ENCODE measurements at regions not wholly inside any gene's neighbourhood (a gene's known extent, or its start where the extent isn't known, plus 50 kb on each side); places are given as distances from the start of the nearest gene placed in this dataset.

GRCh38 chr4:75385106-75385505, 129.1 kb downstream of the RCHY1 start:
- Mint-ChIP-seq H3K27ac (ENCODE audit: unreplicated experiment) (no peak overlapping the region), H3K4me1 (ENCODE audit: unreplicated experiment) (no peaks in the 10 kb centered on the region), H3K27me3 (ENCODE audit: unreplicated experiment) (no peaks in the 10 kb centered on the region)

GRCh38 chr4:75376543-75376942, 137.7 kb downstream of the RCHY1 start:
- Mint-ChIP-seq H3K36me3 (ENCODE audit: low read depth, unreplicated experiment) (peaks cover 4% of the 10 kb centered on the region), H3K27ac (ENCODE audit: unreplicated experiment) (no peak overlapping the region), H3K4me3 (ENCODE audit: unreplicated experiment) (no peak overlapping the region), H3K9me3 (ENCODE audit: unreplicated experiment) (peaks cover 7% of the 10 kb centered on the region), H3K27me3 (ENCODE audit: unreplicated experiment) (no peaks in the 10 kb centered on the region), H3K4me1 (ENCODE audit: unreplicated experiment) (no peaks in the 10 kb centered on the region)
- DNase-seq (ENCODE audit: low spot score): no peak
- no peak for TF ChIP-seq CTCF (IDR thresholded peaks at IDR 0.05; ENCODE audit: unreplicated experiment)

More at GRCh38 chr4:75385106-75385505, 129.1 kb downstream of the RCHY1 start:
- DNase-seq (ENCODE audit: low spot score): no peak
- Mint-ChIP-seq H3K36me3 (ENCODE audit: low read depth, unreplicated experiment) (no peaks in the 10 kb centered on the region), H3K9me3 (ENCODE audit: unreplicated experiment) (no peaks in the 10 kb centered on the region), H3K4me3 (ENCODE audit: unreplicated experiment) (no peak overlapping the region)
- TF ChIP-seq CTCF (IDR thresholded peaks at IDR 0.05; ENCODE audit: unreplicated experiment): no peak

GRCh38 chr4:75371915-75372314, 142.3 kb downstream of the RCHY1 start:
- no peaks in the 10 kb centered on the region for H3K27me3 Mint-ChIP-seq (ENCODE audit: unreplicated experiment)
- no peak overlapping the region for H3K4me3 Mint-ChIP-seq (ENCODE audit: unreplicated experiment)
- no peaks in the 10 kb centered on the region for H3K36me3 Mint-ChIP-seq (ENCODE audit: low read depth, unreplicated experiment)
- TF ChIP-seq CTCF (IDR thresholded peaks at IDR 0.05; ENCODE audit: unreplicated experiment): no peak
- H3K4me1 Mint-ChIP-seq (ENCODE audit: unreplicated experiment): no peaks in the 10 kb centered on the region
- no peak overlapping the region for H3K27ac Mint-ChIP-seq (ENCODE audit: unreplicated experiment)
- no peak for DNase-seq (ENCODE audit: low spot score)
- H3K9me3 Mint-ChIP-seq (ENCODE audit: unreplicated experiment): no peaks in the 10 kb centered on the region

GRCh38 chr4:75370576-75370975, 143.6 kb downstream of the RCHY1 start:
- no peaks in the 10 kb centered on the region for H3K4me1 Mint-ChIP-seq (ENCODE audit: unreplicated experiment)
- no peak overlapping the region for H3K4me3 Mint-ChIP-seq (ENCODE audit: unreplicated experiment)
- TF ChIP-seq CTCF (IDR thresholded peaks at IDR 0.05; ENCODE audit: unreplicated experiment): no peak
- H3K27me3 Mint-ChIP-seq (ENCODE audit: unreplicated experiment): no peaks in the 10 kb centered on the region
- H3K27ac Mint-ChIP-seq (ENCODE audit: unreplicated experiment): no peak overlapping the region
- DNase-seq (ENCODE audit: low spot score): no peak
- no peaks in the 10 kb centered on the region for H3K36me3 Mint-ChIP-seq (ENCODE audit: low read depth, unreplicated experiment)
- H3K9me3 Mint-ChIP-seq (ENCODE audit: unreplicated experiment): no peaks in the 10 kb centered on the region

- no peak for DNase-seq (ENCODE audit: low spot score)
- no peak for TF ChIP-seq CTCF (IDR thresholded peaks at IDR 0.05; ENCODE audit: unreplicated experiment)
- Mint-ChIP-seq H3K4me1 (ENCODE audit: unreplicated experiment) (no peaks in the 10 kb centered on the region), H3K36me3 (ENCODE audit: low read depth, unreplicated experiment) (no peaks in the 10 kb centered on the region), H3K27ac (ENCODE audit: unreplicated experiment) (no peak overlapping the region), H3K27me3 (ENCODE audit: unreplicated experiment) (no peaks in the 10 kb centered on the region), H3K4me3 (ENCODE audit: unreplicated experiment) (no peak overlapping the region), H3K9me3 (ENCODE audit: unreplicated experiment) (no peaks in the 10 kb centered on the region)
These were observed 168.8 kb downstream of the RCHY1 start for GRCh38 chr4:75345423-75345822.
